GM18951 (cell line): ENCODE measurements at regions not wholly inside any gene's neighbourhood (a gene's known extent, or its start where the extent isn't known, plus 50 kb on each side); places are given as distances from the start of the nearest gene placed in this dataset.
"Not testable (repeated sequence)": the region's sequence is repeated elsewhere in the genome, so short reads cannot be mapped to it uniquely, and the experiment has no call there.

Source experiments
- POLR2A ChIP-seq: IDR thresholded peaks from 4 replicates; pipeline ENCODE4 v1.6.1; 2011; ENCODE audit warnings: mild to moderate bottlenecking; ENCODE audit not compliant: insufficient read length, insufficient read depth; ENCODE audit errors: extremely low read depth
- in situ Hi-C: fragments of 300-500 bp; cut with MboI; formaldehyde crosslinking; loops from one replicate; pipeline ENCODE4 v1.12.0; 2022; ENCODE audit warnings: low sequenced_read_pairs, mixed read lengths, inconsistent platforms; ENCODE audit not compliant: unreplicated experiment

DNA sequence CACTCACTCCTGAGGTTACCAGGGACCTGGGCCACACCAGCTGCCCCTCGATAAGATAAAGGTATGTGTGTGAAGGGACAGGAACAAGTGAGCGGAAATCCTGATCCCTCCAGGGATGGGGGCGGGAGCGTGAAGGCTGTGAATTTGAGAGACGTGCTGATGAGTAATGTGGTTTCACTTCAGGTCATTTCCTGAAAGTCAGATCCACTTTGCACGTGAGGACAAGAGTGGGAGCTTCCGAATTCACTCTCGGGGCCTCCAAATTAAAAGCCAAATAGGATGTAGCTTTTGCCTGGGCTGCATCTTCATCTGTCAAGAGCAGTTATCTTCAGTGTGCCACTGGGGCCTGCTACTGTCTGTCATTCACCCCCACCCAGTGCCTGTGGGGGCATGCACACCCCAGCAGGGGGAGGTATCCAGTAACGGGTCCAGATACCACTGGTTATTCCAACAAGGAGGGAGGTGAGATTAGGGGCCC, 87.4 kb upstream of the LHX1 start:
- in situ Hi-C loops = no loop called here
- TF ChIP-seq POLR2A = no peak

DNA sequence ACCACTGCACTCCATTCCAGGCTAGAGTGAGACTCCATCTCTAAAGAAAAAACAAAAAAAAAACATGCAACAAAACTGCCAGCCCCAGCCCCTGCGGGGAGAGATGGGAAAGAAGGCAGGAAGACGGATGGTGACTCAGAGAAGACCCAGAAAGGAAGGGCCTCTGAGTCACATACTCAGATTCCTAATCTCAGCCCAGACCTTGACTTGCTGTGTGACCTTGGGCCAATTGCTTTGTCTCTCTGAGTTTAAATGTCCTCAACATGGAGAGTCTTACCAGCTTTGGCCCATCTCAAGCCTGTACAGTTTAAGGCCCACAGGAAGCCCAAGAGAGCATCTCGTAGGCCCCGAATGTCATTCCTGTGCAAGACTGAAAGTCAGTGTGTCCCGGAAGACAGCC, 86.5 kb upstream of the LHX1 start:
- TF ChIP-seq POLR2A = no peak
- in situ Hi-C loops = no loop called here

DNA sequence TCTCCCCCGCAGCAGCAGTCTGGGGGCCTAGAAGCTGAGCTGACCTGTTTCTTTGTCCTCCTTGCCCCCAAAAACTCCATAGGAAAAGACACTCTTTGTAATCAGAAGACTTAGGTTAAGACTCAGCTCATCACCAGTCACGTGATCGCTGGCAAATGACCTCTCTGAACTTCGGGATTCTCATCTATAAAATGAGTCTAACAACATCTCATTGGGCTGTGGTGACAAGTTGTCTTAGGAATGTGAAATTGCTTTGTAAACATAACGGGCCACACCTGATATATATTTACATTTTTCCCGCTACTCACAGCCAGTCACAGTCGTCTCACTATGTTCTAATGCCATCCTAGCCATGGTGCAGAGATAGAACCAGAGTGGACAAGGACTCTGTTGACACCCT, 86.0 kb upstream of the LHX1 start:
- no peak for TF ChIP-seq POLR2A
- in situ Hi-C loops = no loop called here

- in situ Hi-C loops = not testable (repeated sequence)
Observed at GRCh38 chr17:36852478-36852877, 84.8 kb upstream of the LHX1 start.

- no peak for TF ChIP-seq POLR2A
- in situ Hi-C loops = no loop called here
Observed at GRCh38 chr17:36854982-36855381, 82.3 kb upstream of the LHX1 start.

- in situ Hi-C loops = no loop called here
- no peak for TF ChIP-seq POLR2A
Observed at GRCh38 chr17:36855459-36855858, 81.8 kb upstream of the LHX1 start.

- in situ Hi-C loops = no loop called here
- TF ChIP-seq POLR2A = no peak
Observed at GRCh38 chr17:36856222-36856621, 81.1 kb upstream of the LHX1 start.

DNA sequence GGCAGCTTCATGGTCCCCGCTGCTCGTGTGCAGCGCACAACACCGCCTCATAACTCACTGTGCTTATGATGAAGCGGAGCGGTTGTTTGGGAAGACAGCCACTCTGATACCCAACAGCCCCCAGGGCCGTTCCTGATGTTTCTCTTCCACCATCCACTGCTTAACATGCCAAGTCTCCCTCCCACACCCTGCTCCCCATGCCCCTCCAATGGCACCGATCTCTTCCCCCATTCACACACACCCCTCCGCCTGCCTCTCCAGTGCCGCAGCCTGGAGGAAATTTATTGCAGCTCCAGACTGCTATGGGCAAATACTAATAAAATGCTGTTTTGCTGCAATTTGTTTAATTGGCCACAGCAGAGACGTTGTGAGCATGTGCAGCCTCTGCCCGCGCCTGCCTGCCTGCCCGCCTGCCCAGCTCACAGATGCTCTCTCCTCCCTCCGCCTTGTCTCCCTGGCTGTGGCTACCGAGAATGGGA, 80.3 kb upstream of the LHX1 start:
- in situ Hi-C loops = no loop called here
- no peak for TF ChIP-seq POLR2A

- TF ChIP-seq POLR2A = no peak
- in situ Hi-C loops = no loop called here
Observed at GRCh38 chr17:36857698-36858097, 79.6 kb upstream of the LHX1 start.

GRCh38 chr17:36858119-36859002, 78.9 kb upstream of the LHX1 start:
- TF ChIP-seq POLR2A = no peak
- in situ Hi-C loops = no loop called here

GRCh38 chr17:36859003-36859300, 78.3 kb upstream of the LHX1 start:
- TF ChIP-seq POLR2A = no peak
- in situ Hi-C loops = no loop called here

DNA sequence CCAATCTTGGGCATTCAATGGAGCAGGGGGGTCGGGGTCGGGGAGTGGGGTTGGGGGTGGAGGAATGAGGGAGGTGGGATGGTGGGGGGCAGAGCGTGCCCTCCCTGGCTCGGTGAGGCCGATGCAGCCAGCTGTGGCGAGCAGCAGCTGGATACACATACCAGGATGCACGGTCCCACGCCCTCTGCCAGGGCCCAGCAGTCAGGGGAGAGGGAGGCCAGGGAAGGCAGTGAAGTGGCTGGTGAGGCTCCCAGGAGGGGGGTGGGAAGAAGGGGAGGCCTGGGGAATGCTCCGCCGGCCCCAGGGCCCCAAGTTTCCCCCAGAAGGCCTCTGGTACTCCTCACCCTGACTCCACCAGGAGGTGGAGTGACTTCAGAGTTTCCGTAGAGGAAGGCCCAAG, 77.6 kb upstream of the LHX1 start:
- TF ChIP-seq POLR2A = no peak
- in situ Hi-C loops = no loop called here

GRCh38 chr17:36861531-36861930, 75.7 kb upstream of the LHX1 start:
- TF ChIP-seq POLR2A = no peak
- in situ Hi-C loops = no loop called here

GRCh38 chr17:36862116-36862920, 75.0 kb upstream of the LHX1 start:
- no peak for TF ChIP-seq POLR2A

More at GRCh38 chr17:36862116-36862920, 75.0 kb upstream of the LHX1 start:
- in situ Hi-C loops = no loop called here
